DND-41 (cell line): ENCODE measurements at regions not wholly inside any gene's neighbourhood (a gene's known extent, or its start where the extent isn't known, plus 50 kb on each side); places are given as distances from the start of the nearest gene placed in this dataset.

Experiments used
- ATAC-seq: fragments of 200-7000 bp; cut with Tn5 transposase; 3 replicates; pipeline ENCODE4 v1.9.1; 2021; ENCODE audit warnings: low read depth; ENCODE audit not compliant: insufficient read depth
- DNase-seq: peaks from one replicate; pipeline ENCODE4 v3.0.0-alpha.2; 2020
- H2AFZ ChIP-seq: 2 replicates; pipeline ENCODE4 v1.6.0; 2012; ENCODE audit warnings: low read depth, low read length
- H3K27ac ChIP-seq: 2 replicates; pipeline ENCODE4 v1.5.1; 2012; ENCODE audit warnings: low read length, inconsistent platforms
- H3K27me3 ChIP-seq: fragments of 200-600 bp; sonication (generic); 2 replicates; pipeline ENCODE4 v1.6.0; 2012; ENCODE audit warnings: low read length, mild to moderate bottlenecking, inconsistent platforms; ENCODE audit not compliant: insufficient read depth, poor library complexity
- H3K36me3 ChIP-seq: 2 replicates; pipeline ENCODE4 v1.5.1; 2012; ENCODE audit warnings: low read length, inconsistent platforms; ENCODE audit not compliant: insufficient read depth
- H3K4me1 ChIP-seq: 2 replicates; pipeline ENCODE4 v1.5.1; 2012; ENCODE audit warnings: mild to moderate bottlenecking, low read length; ENCODE audit not compliant: insufficient read depth
- H3K4me2 ChIP-seq: 2 replicates; pipeline ENCODE4 v1.6.0; 2012; ENCODE audit warnings: mild to moderate bottlenecking, moderate library complexity, low read length, inconsistent platforms; ENCODE audit not compliant: insufficient read depth
- H3K4me3 ChIP-seq, 2 experiments: fragments of 200-600 bp in 1 of 2; shearing (Covaris generic) in 1 of 2; 2 replicates each; pipeline ENCODE4 v1.5.1; 2012 to 2016; ENCODE audit warnings: inconsistent platforms in 2 of 2, low read length in 2 of 2, mild to moderate bottlenecking in 2 of 2, low read depth in 1 of 2, moderate library complexity in 1 of 2
- H3K79me2 ChIP-seq: 2 replicates; pipeline ENCODE4 v1.6.0; 2012; ENCODE audit warnings: low read length, inconsistent platforms; ENCODE audit not compliant: insufficient read depth
- H3K9ac ChIP-seq: 2 replicates; pipeline ENCODE4 v1.6.0; 2012; ENCODE audit warnings: low read depth, mild to moderate bottlenecking, inconsistent platforms, low read length, moderate library complexity
- H3K9me3 ChIP-seq: 2 replicates; pipeline ENCODE4 v1.5.1; 2012; ENCODE audit warnings: low read length, moderate library complexity, mild to moderate bottlenecking, inconsistent platforms; ENCODE audit not compliant: insufficient read depth, severe bottlenecking
- H4K20me1 ChIP-seq: 2 replicates; pipeline ENCODE4 v1.6.0; 2012; ENCODE audit warnings: low read length; ENCODE audit not compliant: insufficient read depth
- CTCF ChIP-seq: IDR thresholded peaks from 2 replicates; pipeline ENCODE4 v1.5.1; 2012; ENCODE audit warnings: borderline replicate concordance, low read length, moderate library complexity, mild to moderate bottlenecking; ENCODE audit not compliant: poor library complexity, severe bottlenecking; ENCODE audit errors: extremely low read depth
- EZH2 ChIP-seq: IDR thresholded peaks from 3 replicates; pipeline ENCODE4 v1.6.1; 2012; ENCODE audit warnings: borderline replicate concordance, low read depth, mild to moderate bottlenecking, moderate library complexity, low read length, inconsistent platforms; ENCODE audit not compliant: severe bottlenecking

DNA sequence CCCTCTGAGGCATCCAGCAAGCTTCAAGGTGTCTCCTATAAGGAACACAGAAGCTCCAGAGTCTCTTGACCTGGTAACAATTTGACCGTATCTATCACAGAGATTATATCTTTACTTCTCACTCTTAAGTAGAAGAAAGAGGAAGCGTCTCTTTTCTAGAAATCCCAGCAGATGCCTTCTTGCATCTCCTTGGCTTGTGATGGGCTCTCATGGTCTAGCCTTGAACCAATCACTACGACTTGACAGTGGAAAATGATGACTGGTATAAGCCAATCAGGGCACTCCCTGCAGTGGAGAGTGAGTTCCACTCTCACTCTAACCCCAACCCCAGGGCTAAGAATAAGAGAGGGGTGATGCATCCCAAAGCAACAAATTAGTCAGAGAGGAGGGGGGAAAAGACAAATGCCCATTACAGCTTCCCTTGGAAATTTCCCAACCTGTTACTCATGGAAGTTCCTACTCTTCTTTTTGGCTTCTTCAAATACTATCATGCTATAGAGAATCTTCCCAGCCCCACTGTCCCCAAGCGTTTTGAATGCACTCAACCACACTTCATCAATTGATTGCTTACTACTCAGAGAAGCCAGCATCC lies 293.5 kb downstream of the MN1 start:
- Histone ChIP-seq H3K36me3 (no peaks in the 10 kb centered on the region), H3K4me3 (no peak overlapping the region), H3K4me2 (no peak overlapping the region), H3K27ac (no peak overlapping the region), H3K27me3 (peaks cover 4% of the 10 kb centered on the region), H3K79me2 (no peaks in the 10 kb centered on the region), H3K4me1 (no peaks in the 10 kb centered on the region), H3K9me3 (no peaks in the 10 kb centered on the region), H2AFZ (no peak overlapping the region), H4K20me1 (no peaks in the 10 kb centered on the region), H3K9ac (no peak overlapping the region)
- no peak for DNase-seq
- no peak for ATAC-seq
- TF ChIP-seq CTCF (no peak), EZH2 (no peak)

DNA sequence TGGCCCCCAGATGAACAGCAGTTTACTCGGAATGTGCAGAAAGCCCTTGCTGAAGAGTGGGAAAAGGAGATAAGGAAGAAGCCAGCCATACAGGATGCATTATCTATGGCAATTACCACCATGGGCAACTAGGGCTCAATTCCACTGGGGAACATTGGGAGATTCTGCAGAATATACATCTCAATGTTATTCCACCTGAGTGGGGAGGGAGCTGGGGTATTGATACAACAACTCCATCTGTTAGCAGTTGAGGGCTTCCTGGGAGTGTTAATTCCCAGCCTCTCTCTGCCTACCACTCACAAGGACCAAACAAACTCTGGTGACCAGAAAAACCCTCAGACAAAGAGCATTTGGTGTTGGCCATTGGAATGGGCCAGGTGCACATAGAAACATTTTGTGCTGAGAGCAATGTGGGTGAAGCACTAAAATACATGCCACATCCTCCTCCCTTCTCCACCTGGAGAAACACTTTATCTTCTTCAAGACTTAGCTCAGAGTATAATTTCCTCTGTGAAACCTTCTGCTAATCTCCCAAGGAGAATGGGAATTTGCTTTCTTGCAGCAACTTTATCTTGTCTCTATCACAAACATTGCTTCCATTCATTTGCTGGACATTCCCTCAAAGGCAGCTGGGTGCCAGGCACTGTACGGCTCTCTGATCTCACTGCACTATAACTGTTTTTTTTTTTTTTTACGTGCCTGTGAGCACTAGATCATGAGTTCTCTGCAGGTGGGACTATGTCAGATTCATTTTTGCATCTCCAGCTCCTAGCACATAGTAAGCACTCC lies 292.2 kb downstream of the MN1 start:
- Histone ChIP-seq H3K4me1 (no peaks in the 10 kb centered on the region), H3K27ac (no peak overlapping the region), H2AFZ (no peak overlapping the region), H3K9me3 (no peaks in the 10 kb centered on the region), H3K79me2 (no peaks in the 10 kb centered on the region), H3K9ac (no peak overlapping the region), H3K36me3 (no peaks in the 10 kb centered on the region), H3K27me3 (no peaks in the 10 kb centered on the region), H3K4me3 (no peak overlapping the region), H4K20me1 (no peaks in the 10 kb centered on the region), H3K4me2 (no peak overlapping the region)
- ATAC-seq (no peak), DNase-seq (no peak)
- TF ChIP-seq EZH2 (no peak), CTCF (no peak)

- Histone ChIP-seq H3K79me2 (no peaks in the 10 kb centered on the region), H3K9ac (no peak overlapping the region), H3K4me1 (no peaks in the 10 kb centered on the region), H3K4me2 (no peak overlapping the region), H3K36me3 (no peaks in the 10 kb centered on the region), H3K27me3 (no peaks in the 10 kb centered on the region), H3K4me3 (no peak overlapping the region), H3K27ac (no peak overlapping the region), H2AFZ (no peak overlapping the region), H3K9me3 (no peaks in the 10 kb centered on the region), H4K20me1 (no peaks in the 10 kb centered on the region)
- DNase-seq = no peak
- TF ChIP-seq EZH2 (no peak), CTCF (no peak)
- ATAC-seq = no peak
Measured at GRCh38 chr22:27510024-27510423, 291.5 kb downstream of the MN1 start.
